Keratinocyte (primary cell): ENCODE measurements at regions not wholly inside any gene's neighbourhood (a gene's known extent, or its start where the extent isn't known, plus 50 kb on each side); places are given as distances from the start of the nearest gene placed in this dataset.

Source experiments
- CTCF ChIP-seq, 3 experiments: IDR thresholded peaks in 1 of 3; conservative IDR thresholded peaks in 1 of 3; optimal IDR thresholded peaks in 1 of 3; 2 replicates in 2 of 3; 3 replicates in 1 of 3; pipeline versions ENCODE3 to v1.5.1; 2011; ENCODE audit warnings: low read length in 3 of 3, mild to moderate bottlenecking in 3 of 3, moderate library complexity in 2 of 3, control low read depth in 1 of 3, inconsistent platforms in 1 of 3; ENCODE audit not compliant: insufficient read depth in 2 of 3; ENCODE audit errors: extremely low read depth in 1 of 3
- EZH2 ChIP-seq: IDR thresholded peaks from one replicate; pipeline ENCODE4 v1.6.1; 2012; ENCODE audit warnings: inconsistent platforms, mild to moderate bottlenecking, low read length, moderate library complexity

- no peak for TF ChIP-seq CTCF (optimal IDR thresholded peaks at IDR 0.05 in 1 of 3, IDR thresholded peaks at IDR 0.05 in 1 of 3, conservative IDR thresholded peaks at IDR 0.05 in 1 of 3; ENCODE audit: extremely low read depth in 1 of 3, insufficient read depth in 2 of 3, low read length in 3 of 3)
- TF ChIP-seq EZH2 = no peak
Measured at GRCh38 chr10:65550761-65551160, 1375.1 kb upstream of the LRRTM3 start.
